Neural cell (in vitro differentiated cells): ENCODE measurements at regions not wholly inside any gene's neighbourhood (a gene's known extent, or its start where the extent isn't known, plus 50 kb on each side); places are given as distances from the start of the nearest gene placed in this dataset.

ENCODE experiments used
- H2AFZ ChIP-seq: fragments of 200-600, 300-800 bp; sonication (generic), shearing (Covaris generic); 2 replicates; pipeline ENCODE4 v1.6.0; 2014; ENCODE audit warnings: low read depth, mild to moderate bottlenecking, antibody characterized with exemption, low read length, moderate library complexity
- H3F3A ChIP-seq: fragments of 200-600 bp; shearing (Covaris generic); 2 replicates; pipeline ENCODE4 v1.6.1; 2016; ENCODE audit warnings: mild to moderate bottlenecking, moderate library complexity, mixed read lengths, antibody characterized with exemption, low read length; ENCODE audit not compliant: insufficient read depth, poor library complexity, severe bottlenecking
- H3K27ac ChIP-seq: fragments of 200-600, 300-800 bp; sonication (generic), shearing (Covaris generic); 2 replicates; pipeline ENCODE4 v1.5.1; 2014; ENCODE audit warnings: mild to moderate bottlenecking, low read length, moderate library complexity
- H3K27me3 ChIP-seq: fragments of 300-800, 200-600 bp; sonication (generic), shearing (Covaris generic); 2 replicates; pipeline ENCODE4 v1.6.0; 2014; ENCODE audit warnings: mild to moderate bottlenecking, low read depth, low read length, moderate library complexity; ENCODE audit not compliant: insufficient read depth
- H3K36me3 ChIP-seq: fragments of 300-800, 200-600 bp; sonication (generic), shearing (Covaris generic); 2 replicates; pipeline ENCODE4 v1.5.1; 2014; ENCODE audit warnings: mild to moderate bottlenecking, antibody characterized with exemption, low read length, moderate library complexity; ENCODE audit not compliant: insufficient read depth
- H3K4me2 ChIP-seq: fragments of 300-800, 200-600 bp; sonication (generic), shearing (Covaris generic); 2 replicates; pipeline ENCODE4 v1.6.0; 2014; ENCODE audit warnings: mild to moderate bottlenecking, low read length
- H3K4me3 ChIP-seq: fragments of 300-800, 200-600 bp; sonication (generic), shearing (Covaris generic); 2 replicates; pipeline ENCODE4 v1.5.1; 2014; ENCODE audit warnings: mild to moderate bottlenecking, low read length, moderate library complexity
- H3K79me2 ChIP-seq: fragments of 200-600 bp; shearing (Covaris generic); replicated peaks from 2 replicates; pipeline ENCODE4 v1.6.0; 2014; ENCODE audit warnings: mild to moderate bottlenecking, low read length, moderate library complexity; ENCODE audit not compliant: insufficient read depth
- H3K9ac ChIP-seq: fragments of 300-800, 200-600 bp; sonication (generic), shearing (Covaris generic); 2 replicates; pipeline ENCODE4 v1.6.1; 2016; ENCODE audit warnings: mild to moderate bottlenecking, low read length, mixed read lengths
- H3K9me2 ChIP-seq: fragments of 200-600 bp; shearing (Covaris generic); 2 replicates; pipeline ENCODE4 v1.6.1; 2016; ENCODE audit warnings: mild to moderate bottlenecking, low read length, mixed read lengths; ENCODE audit not compliant: insufficient read depth
- H3K9me3 ChIP-seq: fragments of 200-600, 300-800 bp; sonication (generic), shearing (Covaris generic); 2 replicates; pipeline ENCODE4 v1.6.1; 2016; ENCODE audit warnings: mild to moderate bottlenecking, mixed run types, low read length, moderate library complexity, mixed read lengths
- H4K20me1 ChIP-seq: fragments of 200-600 bp; shearing (Covaris generic); 2 replicates; pipeline ENCODE4 v1.6.1; 2016; ENCODE audit warnings: mild to moderate bottlenecking, mixed run types; ENCODE audit not compliant: insufficient read depth
- CTCF ChIP-seq: fragments of 450-650 bp; IDR thresholded peaks from 2 replicates; pipeline ENCODE4 v1.5.1; 2014; ENCODE audit warnings: antibody characterized with exemption, mild to moderate bottlenecking, moderate library complexity; ENCODE audit not compliant: poor library complexity, severe bottlenecking
- EP300 ChIP-seq: fragments of 450-650 bp; conservative IDR thresholded peaks from 2 replicates; pipeline ENCODE4 v1.6.1; 2014; ENCODE audit warnings: antibody characterized with exemption, mild to moderate bottlenecking, moderate library complexity; ENCODE audit not compliant: poor library complexity, severe bottlenecking
- EZH2 ChIP-seq: fragments of 200-600, 300-800 bp; shearing (Covaris generic), sonication (generic); IDR thresholded peaks from 2 replicates; pipeline ENCODE4 v1.6.1; 2014; ENCODE audit warnings: antibody characterized with exemption, low read length, borderline replicate concordance, mild to moderate bottlenecking; ENCODE audit not compliant: insufficient read depth, poor library complexity, severe bottlenecking
- MXI1 ChIP-seq: fragments of 450-650 bp; conservative IDR thresholded peaks from 2 replicates; pipeline ENCODE4 v1.6.1; 2014; ENCODE audit warnings: antibody characterized with exemption, mild to moderate bottlenecking; ENCODE audit not compliant: poor library complexity, severe bottlenecking
- POLR2AphosphoS5 ChIP-seq: IDR thresholded peaks from 2 replicates; pipeline ENCODE4 v1.6.1; 2012
- RAD21 ChIP-seq: fragments of 450-650 bp; conservative IDR thresholded peaks from 2 replicates; pipeline ENCODE4 v1.6.1; 2014; ENCODE audit warnings: antibody characterized with exemption, mild to moderate bottlenecking, moderate library complexity
- REST ChIP-seq: IDR thresholded peaks from 2 replicates; pipeline ENCODE4 v1.6.1; 2012; ENCODE audit warnings: borderline replicate concordance
- SMC3 ChIP-seq: fragments of 450-650 bp; conservative IDR thresholded peaks from 2 replicates; pipeline ENCODE4 v1.6.1; 2014; ENCODE audit warnings: antibody characterized with exemption, mild to moderate bottlenecking, moderate library complexity; ENCODE audit not compliant: poor library complexity
- TAF1 ChIP-seq: IDR thresholded peaks from 2 replicates; pipeline ENCODE4 v1.6.1; 2012; ENCODE audit warnings: low read depth

- Histone ChIP-seq H3K9ac (no peak overlapping the region), H3K9me3 (no peaks in the 10 kb centered on the region), H3K27ac (no peak overlapping the region), H3K36me3 (no peaks in the 10 kb centered on the region), H3K4me3 (no peak overlapping the region), H2AFZ (no peak overlapping the region), H3K27me3 (no peaks in the 10 kb centered on the region), H3K79me2 (no peaks in the 10 kb centered on the region), H3F3A (no peaks in the 10 kb centered on the region), H3K4me2 (no peak overlapping the region), H4K20me1 (no peaks in the 10 kb centered on the region), H3K9me2 (no peaks in the 10 kb centered on the region)
- TF ChIP-seq SMC3 (no peak), CTCF (no peak), POLR2AphosphoS5 (no peak), REST (no peak), MXI1 (no peak), TAF1 (no peak), RAD21 (no peak), EP300 (no peak)
Measured at GRCh38 chr7:37518266-37518665, 69.6 kb upstream of the ELMO1 start.

- no peak overlapping the region for H3K9ac ChIP-seq
- H3K4me2 ChIP-seq, result no peak overlapping the region
- H3K79me2 ChIP-seq, result no peaks in the 10 kb centered on the region
- no peaks in the 10 kb centered on the region for H3K27me3 ChIP-seq
- no peak overlapping the region for H3K4me3 ChIP-seq
- no peaks in the 10 kb centered on the region for H4K20me1 ChIP-seq
- H2AFZ ChIP-seq, result no peak overlapping the region
- H3K9me2 ChIP-seq, result no peaks in the 10 kb centered on the region
- H3F3A ChIP-seq, result no peaks in the 10 kb centered on the region
- no peaks in the 10 kb centered on the region for H3K36me3 ChIP-seq
- no peak overlapping the region for H3K27ac ChIP-seq
- H3K9me3 ChIP-seq, result no peaks in the 10 kb centered on the region
- no peak for TF ChIP-seq EP300
- no peak for TF ChIP-seq TAF1
- TF ChIP-seq CTCF, result no peak
- TF ChIP-seq POLR2AphosphoS5, result no peak
- no peak for TF ChIP-seq MXI1
- TF ChIP-seq EZH2, result no peak
- no peak for TF ChIP-seq RAD21
- TF ChIP-seq SMC3, result no peak
- TF ChIP-seq REST, result no peak
Measured at GRCh38 chr7:37524056-37524455, 75.4 kb upstream of the ELMO1 start.
